Smooth muscle cell (in vitro differentiated cells): ENCODE measurements at regions not wholly inside any gene's neighbourhood (a gene's known extent, or its start where the extent isn't known, plus 50 kb on each side); places are given as distances from the start of the nearest gene placed in this dataset.
"Not testable (repeated sequence)": the region's sequence is repeated elsewhere in the genome, so short reads cannot be mapped to it uniquely, and the experiment has no call there.

Experiments
- DNase-seq: peaks from one replicate; lab custom pipeline; 2025; ENCODE audit not compliant: unreplicated experiment; lab: John Stamatoyannopoulos, UW
- H2AFZ ChIP-seq: fragments of 200-600 bp; sonication (generic); 2 replicates; pipeline ENCODE4 v1.6.0; 2016; ENCODE audit warnings: antibody characterized with exemption, low read depth, mild to moderate bottlenecking
- H3F3A ChIP-seq: fragments of 200-600 bp; sonication (generic); 2 replicates; pipeline ENCODE4 v1.6.0; 2017; ENCODE audit warnings: antibody characterized with exemption, low read depth
- H3K27ac ChIP-seq: fragments of 200-600 bp; sonication (generic); 2 replicates; pipeline ENCODE4 v1.5.1; 2016; ENCODE audit warnings: low read depth, mild to moderate bottlenecking
- H3K27me3 ChIP-seq: fragments of 200-600 bp; sonication (generic); 2 replicates; pipeline ENCODE4 v1.6.1; 2016; ENCODE audit warnings: low read depth, mild to moderate bottlenecking
- H3K36me3 ChIP-seq: fragments of 200-600 bp; sonication (generic); 2 replicates; pipeline ENCODE4 v1.5.1; 2016; ENCODE audit warnings: low read depth
- H3K4me1 ChIP-seq: fragments of 200-600 bp; sonication (generic); 2 replicates; pipeline ENCODE4 v1.5.1; 2016; ENCODE audit warnings: low read depth
- H3K4me2 ChIP-seq: fragments of 200-600 bp; sonication (generic); 2 replicates; pipeline ENCODE4 v1.6.0; 2016; ENCODE audit warnings: mild to moderate bottlenecking
- H3K4me3 ChIP-seq: fragments of 200-600 bp; sonication (generic); 2 replicates; pipeline ENCODE4 v1.5.1; 2016; ENCODE audit warnings: mild to moderate bottlenecking
- H3K79me2 ChIP-seq: fragments of 200-600 bp; sonication (generic); 2 replicates; pipeline ENCODE4 v1.6.0; 2016; ENCODE audit warnings: low read depth, mild to moderate bottlenecking
- H3K9ac ChIP-seq: fragments of 200-600 bp; sonication (generic); 2 replicates; pipeline ENCODE4 v1.6.0; 2016; ENCODE audit warnings: low read depth
- H3K9me3 ChIP-seq: fragments of 200-600 bp; sonication (generic); replicated peaks from 2 replicates; pipeline ENCODE4 v1.5.1; 2016; ENCODE audit warnings: low read depth
- H4K20me1 ChIP-seq: fragments of 200-600 bp; sonication (generic); 2 replicates; pipeline ENCODE4 v1.6.0; 2016; ENCODE audit warnings: low read depth
- CTCF ChIP-seq: fragments of 200-600 bp; sonication (generic); IDR thresholded peaks from 2 replicates; pipeline ENCODE4 v1.5.1; 2017; ENCODE audit warnings: borderline replicate concordance, mild to moderate bottlenecking, antibody characterized with exemption; ENCODE audit not compliant: insufficient read depth, poor library complexity, severe bottlenecking
- WGBS: methylation state at CpG from one replicate; pipeline ENCODE4 v1.1.7; 2016; ENCODE audit warnings: low lambda C conversion rate; 5-methylcytosine and 5-hydroxymethylcytosine counted together

DNA sequence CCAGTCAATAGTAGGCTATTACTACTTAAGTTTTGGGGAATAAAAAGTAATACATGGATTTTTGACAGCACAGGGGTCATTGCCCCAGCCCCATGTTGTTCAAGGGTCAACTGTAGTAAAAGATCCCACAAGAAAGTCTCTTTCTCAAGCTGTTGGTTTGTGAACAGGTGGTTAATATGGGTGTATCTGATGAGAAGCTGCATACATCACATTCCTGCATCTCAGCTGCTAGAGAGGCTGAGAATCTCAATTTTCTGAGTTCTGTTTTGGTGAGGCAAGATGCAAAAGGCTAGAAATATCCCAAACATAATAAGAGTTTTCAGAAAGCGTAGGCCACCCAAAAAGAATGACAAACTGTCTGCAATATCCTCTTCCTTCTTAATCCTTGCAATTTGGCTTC, 76.8 kb upstream of the DAPK1 start:
- DNase-seq = no peak
- 95% methylated on average over 1 of the region's 1 CpG for WGBS
- no peaks in the 10 kb centered on the region for H3K36me3 ChIP-seq

GRCh38 chr9:87421734-87422133, 75.9 kb upstream of the DAPK1 start:
- H3K79me2 ChIP-seq = no peaks in the 10 kb centered on the region
- no peaks in the 10 kb centered on the region for H4K20me1 ChIP-seq
- H3K36me3 ChIP-seq = no peaks in the 10 kb centered on the region
- no peaks in the 10 kb centered on the region for H3K4me1 ChIP-seq
- no peak overlapping the region for H3K9ac ChIP-seq
- no peak for DNase-seq
- H3F3A ChIP-seq = no peaks in the 10 kb centered on the region
- TF ChIP-seq CTCF = no peak
- no peak overlapping the region for H3K27ac ChIP-seq
- no peak overlapping the region for H2AFZ ChIP-seq
- no peaks in the 10 kb centered on the region for H3K9me3 ChIP-seq
- H3K4me2 ChIP-seq = no peak overlapping the region
- H3K4me3 ChIP-seq = no peak overlapping the region
- WGBS = 98% methylated on average over 3 of the region's 3 CpGs
- no peaks in the 10 kb centered on the region for H3K27me3 ChIP-seq

More for the DNA sequence above, 76.8 kb upstream of the DAPK1 start:
- Histone ChIP-seq H3K79me2 (no peaks in the 10 kb centered on the region), H3K9ac (no peak overlapping the region), H3F3A (no peaks in the 10 kb centered on the region), H3K9me3 (no peaks in the 10 kb centered on the region), H3K4me1 (no peaks in the 10 kb centered on the region), H3K4me2 (no peak overlapping the region), H3K27ac (no peak overlapping the region), H4K20me1 (no peaks in the 10 kb centered on the region), H2AFZ (no peak overlapping the region), H3K4me3 (no peak overlapping the region), H3K27me3 (no peaks in the 10 kb centered on the region)
- TF ChIP-seq CTCF = no peak

DNA sequence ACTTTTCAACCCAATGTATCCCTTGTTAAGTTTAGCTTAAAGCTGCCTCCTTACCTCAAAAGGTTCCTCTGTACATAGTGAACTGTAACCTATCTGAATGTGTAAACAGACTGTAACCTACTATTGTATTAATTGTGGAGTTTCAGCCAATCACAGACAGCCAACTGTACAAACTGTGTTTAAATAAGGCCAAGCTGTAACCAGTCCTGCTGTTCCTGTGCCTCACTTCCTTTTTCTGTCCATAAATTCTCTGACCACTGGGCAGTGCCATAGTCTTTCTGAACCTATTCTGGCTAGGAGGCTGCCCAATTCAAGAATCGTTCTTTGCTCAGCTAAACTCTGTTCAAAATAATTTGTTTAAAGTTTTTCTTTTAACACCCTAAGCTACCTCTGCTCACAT, 74.7 kb upstream of the DAPK1 start:
- no peak overlapping the region for H2AFZ ChIP-seq
- no peaks in the 10 kb centered on the region for H3K27me3 ChIP-seq
- H3K36me3 ChIP-seq = no peaks in the 10 kb centered on the region
- DNase-seq = no peak
- no peak for TF ChIP-seq CTCF
- H3K4me3 ChIP-seq = no peak overlapping the region
- no peaks in the 10 kb centered on the region for H3F3A ChIP-seq
- H3K9ac ChIP-seq = no peak overlapping the region
- no peak overlapping the region for H3K4me2 ChIP-seq
- WGBS = 76% methylated on average over 1 of the region's 1 CpG
- H3K27ac ChIP-seq = no peak overlapping the region
- H3K79me2 ChIP-seq = no peaks in the 10 kb centered on the region
- H3K4me1 ChIP-seq = no peaks in the 10 kb centered on the region
- no peaks in the 10 kb centered on the region for H3K9me3 ChIP-seq
- H4K20me1 ChIP-seq = no peaks in the 10 kb centered on the region

DNA sequence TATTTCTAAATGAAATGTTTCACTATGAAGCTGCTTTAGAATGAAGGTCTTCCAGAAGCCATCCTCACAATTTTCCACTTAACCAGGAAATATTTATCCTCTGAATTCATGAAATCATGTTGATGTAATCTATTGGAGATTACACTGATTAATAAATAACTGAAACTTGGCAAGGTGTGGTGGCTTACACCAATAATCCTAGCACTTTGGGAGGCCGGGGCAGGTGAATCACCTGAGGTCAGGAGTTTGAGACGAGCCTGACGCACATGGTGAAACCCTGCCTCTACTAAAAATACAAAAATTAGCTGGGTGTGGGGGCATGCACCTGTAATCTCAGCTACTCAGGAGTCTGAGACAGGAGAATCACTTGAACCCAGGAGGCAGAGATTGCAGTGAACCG, 73.8 kb upstream of the DAPK1 start:
- H3K9ac ChIP-seq, H2AFZ ChIP-seq, H3K9me3 ChIP-seq, H4K20me1 ChIP-seq, DNase-seq, H3K36me3 ChIP-seq, H3K4me1 ChIP-seq, H3K79me2 ChIP-seq, H3F3A ChIP-seq, H3K4me3 ChIP-seq, H3K4me2 ChIP-seq, H3K27me3 ChIP-seq, H3K27ac ChIP-seq: not testable (repeated sequence)
- WGBS = 89% methylated on average over 4 of the region's 4 CpGs
